Ovary (tissue), 3 donors: ENCODE measurements at regions not wholly inside any gene's neighbourhood (a gene's known extent, or its start where the extent isn't known, plus 50 kb on each side); places are given as distances from the start of the nearest gene placed in this dataset.

Experiments used
- EP300 ChIP-seq: sonication (generic); formaldehyde crosslinking; IDR thresholded peaks from one replicate; pipeline ENCODE4 v1.6.1; 2017; ENCODE audit warnings: antibody characterized with exemption
- TF ChIP-seq, protein P1 (sequence below), 3 donors: fragments of 450-650 bp in 2 of 3; fragments of 200-600 bp in 1 of 3; IDR thresholded peaks; one replicate each; pipeline versions ENCODE4 v1.5.1 to v1.8.0; 2016 to 2022; ENCODE audit warnings: antibody characterized with exemption in 3 of 3, mild to moderate bottlenecking in 1 of 3
- donor health status: DM: no; HTN: no; CAD: no.

DNA sequence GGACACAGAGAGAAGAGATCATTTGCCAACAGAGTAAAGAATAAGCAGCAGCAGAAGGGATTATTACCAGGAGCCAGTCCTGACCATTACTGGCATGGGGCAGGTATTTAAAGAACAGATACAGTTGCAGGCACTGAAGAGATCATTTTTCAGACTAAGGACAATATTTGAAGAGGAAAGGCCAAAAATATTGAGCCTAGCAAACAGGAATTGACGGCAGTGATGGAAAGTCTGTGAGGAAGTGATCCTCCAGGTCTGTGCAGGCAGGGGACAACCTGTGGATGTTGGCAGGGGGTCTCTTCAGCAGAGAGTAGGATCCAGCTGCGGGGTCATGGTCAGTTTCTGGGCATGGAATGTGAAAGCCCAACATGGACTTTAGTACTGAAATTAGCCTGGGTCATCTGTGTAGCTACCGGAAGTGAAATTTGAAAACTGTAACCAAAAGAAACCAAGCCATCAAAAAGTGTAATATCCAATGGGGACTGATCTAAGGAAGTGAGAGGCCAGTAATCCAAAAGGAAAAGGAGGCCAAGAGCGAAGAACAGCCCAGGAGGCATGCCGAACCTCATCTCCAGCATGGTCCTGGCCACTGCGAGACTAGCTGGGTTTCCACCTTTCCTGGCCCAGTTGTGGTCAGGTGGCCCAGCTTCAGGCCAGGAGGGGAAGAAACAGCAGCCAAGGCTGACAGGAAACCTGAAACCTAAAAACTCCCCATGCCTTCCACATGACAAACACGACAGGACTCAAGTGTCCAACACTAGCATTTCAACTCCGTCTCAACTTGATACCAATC lies 115.1 kb upstream of the TNFAIP3 start:
- TF ChIP-seq, protein P1, sequence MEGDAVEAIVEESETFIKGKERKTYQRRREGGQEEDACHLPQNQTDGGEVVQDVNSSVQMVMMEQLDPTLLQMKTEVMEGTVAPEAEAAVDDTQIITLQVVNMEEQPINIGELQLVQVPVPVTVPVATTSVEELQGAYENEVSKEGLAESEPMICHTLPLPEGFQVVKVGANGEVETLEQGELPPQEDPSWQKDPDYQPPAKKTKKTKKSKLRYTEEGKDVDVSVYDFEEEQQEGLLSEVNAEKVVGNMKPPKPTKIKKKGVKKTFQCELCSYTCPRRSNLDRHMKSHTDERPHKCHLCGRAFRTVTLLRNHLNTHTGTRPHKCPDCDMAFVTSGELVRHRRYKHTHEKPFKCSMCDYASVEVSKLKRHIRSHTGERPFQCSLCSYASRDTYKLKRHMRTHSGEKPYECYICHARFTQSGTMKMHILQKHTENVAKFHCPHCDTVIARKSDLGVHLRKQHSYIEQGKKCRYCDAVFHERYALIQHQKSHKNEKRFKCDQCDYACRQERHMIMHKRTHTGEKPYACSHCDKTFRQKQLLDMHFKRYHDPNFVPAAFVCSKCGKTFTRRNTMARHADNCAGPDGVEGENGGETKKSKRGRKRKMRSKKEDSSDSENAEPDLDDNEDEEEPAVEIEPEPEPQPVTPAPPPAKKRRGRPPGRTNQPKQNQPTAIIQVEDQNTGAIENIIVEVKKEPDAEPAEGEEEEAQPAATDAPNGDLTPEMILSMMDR (IDR thresholded peaks at IDR 0.05): no peak
- TF ChIP-seq EP300: no peak
